SK-N-SH (cell line): ENCODE measurements at regions not wholly inside any gene's neighbourhood (a gene's known extent, or its start where the extent isn't known, plus 50 kb on each side); places are given as distances from the start of the nearest gene placed in this dataset.

ENCODE experiments used
- CTCF ChIP-seq: fragments of 200-600 bp; sonication (generic); IDR thresholded peaks from 2 replicates; pipeline ENCODE4 v1.6.1; 2017; ENCODE audit warnings: antibody characterized with exemption, mild to moderate bottlenecking, moderate library complexity
- MAX ChIP-seq: IDR thresholded peaks from 2 replicates; pipeline ENCODE4 v1.4.0; 2012; ENCODE audit warnings: low read depth
- RAD21 ChIP-seq: IDR thresholded peaks from 2 replicates; pipeline ENCODE4 v1.6.1; 2012; ENCODE audit warnings: mild to moderate bottlenecking, low read length
- REST ChIP-seq: IDR thresholded peaks from 2 replicates; pipeline ENCODE4 v1.6.1; 2012; ENCODE audit warnings: mild to moderate bottlenecking, low read depth, low read length, moderate library complexity

- TF ChIP-seq CTCF (no peak), MAX (no peak), RAD21 (no peak), REST (no peak)
Observed at GRCh38 chr4:114423582-114423981, 175.0 kb upstream of the UGT8 start.
